PC-3 (cell line): ENCODE measurements at regions not wholly inside any gene's neighbourhood (a gene's known extent, or its start where the extent isn't known, plus 50 kb on each side); places are given as distances from the start of the nearest gene placed in this dataset.

Experiments used
- ATAC-seq: fragments of 200-7000 bp; cut with Tn5 transposase; 2 replicates; pipeline ENCODE4 v1.9.1; 2020; ENCODE audit warnings: mild to moderate bottlenecking, moderate library complexity
- BruUV-seq: library from RNA; stranded (reverse); fragments of 400-500 nt; replicated peaks from 2 replicates; lab custom pipeline; 2021; lab: Mats Ljungman, UMichigan
- CTCF ChIA-PET: fragments of 300-600 bp; sonication (Branson Sonifier 250); formaldehyde crosslinking; loops from one replicate; lab custom pipeline; 2022; ENCODE audit warnings: antibody characterized with exemption; lab: Charles Lee
- POLR2A ChIA-PET: fragments of 300-600 bp; sonication (Branson Sonifier 250); formaldehyde crosslinking; loops from one replicate; lab custom pipeline; 2022; ENCODE audit warnings: antibody characterized with exemption; ENCODE audit not compliant: unreplicated experiment; lab: Charles Lee
- DNase-seq: peaks from one replicate; pipeline ENCODE4 v3.0.0-alpha.2; 2015
- H2AFZ ChIP-seq: fragments of 300-600 bp; sonication (generic); 2 replicates; pipeline ENCODE4 v1.6.0; 2016; ENCODE audit warnings: antibody characterized with exemption, low read length
- H3F3A ChIP-seq: fragments of 300-600 bp; sonication (generic); one replicate; pipeline ENCODE4 v1.6.0; 2017; ENCODE audit warnings: antibody characterized with exemption, low read length, control low read depth, mild to moderate bottlenecking; ENCODE audit not compliant: unreplicated experiment
- H3K27ac ChIP-seq: fragments of 300-600 bp; sonication (generic); 2 replicates; pipeline ENCODE4 v1.5.1; 2016; ENCODE audit warnings: mild to moderate bottlenecking, low read length
- H3K27me3 ChIP-seq: fragments of 300-600 bp; sonication (generic); 2 replicates; pipeline ENCODE4 v1.6.1; 2016; ENCODE audit warnings: low read length, mixed read lengths
- H3K36me3 ChIP-seq: fragments of 300-600 bp; sonication (generic); 2 replicates; pipeline ENCODE4 v1.6.1; 2016; ENCODE audit warnings: low read depth, mixed run types, low read length, mixed read lengths
- H3K4me1 ChIP-seq: fragments of 300-600 bp; sonication (generic); 2 replicates; pipeline ENCODE4 v1.5.1; 2016; ENCODE audit warnings: low read length; ENCODE audit not compliant: insufficient read depth
- H3K4me2 ChIP-seq: fragments of 300-600 bp; sonication (generic); 2 replicates; pipeline ENCODE4 v1.6.0; 2016; ENCODE audit warnings: low read length
- H3K4me3 ChIP-seq: fragments of 300-600 bp; sonication (generic); 2 replicates; pipeline ENCODE4 v1.5.1; 2016; ENCODE audit warnings: mild to moderate bottlenecking, low read length, mixed read lengths
- H3K79me2 ChIP-seq: fragments of 300-600 bp; sonication (generic); 2 replicates; pipeline ENCODE4 v1.6.1; 2017; ENCODE audit warnings: low read length, mixed read lengths
- H3K9ac ChIP-seq: fragments of 300-600 bp; sonication (generic); 2 replicates; pipeline ENCODE4 v1.6.0; 2016; ENCODE audit warnings: mild to moderate bottlenecking, low read length
- H3K9me2 ChIP-seq: fragments of 300-600 bp; sonication (generic); replicated peaks from 2 replicates; pipeline ENCODE4 v1.6.1; 2016; ENCODE audit warnings: mixed run types, low read length, mixed read lengths
- H3K9me3 ChIP-seq: fragments of 300-600 bp; sonication (generic); 2 replicates; pipeline ENCODE4 v1.6.1; 2016; ENCODE audit warnings: low read length, mixed read lengths
- H4K20me1 ChIP-seq: fragments of 300-600 bp; sonication (generic); 2 replicates; pipeline ENCODE4 v1.6.1; 2016; ENCODE audit warnings: low read length, mixed read lengths
- CTCF ChIP-seq: fragments of 300-600 bp; sonication (generic); conservative IDR thresholded peaks from 2 replicates; pipeline ENCODE4 v1.5.1; 2017; ENCODE audit warnings: antibody characterized with exemption, low read depth, mild to moderate bottlenecking, low read length
- EZH2 ChIP-seq: fragments of 300-600 bp; sonication (generic); IDR thresholded peaks from one replicate; pipeline ENCODE4 v1.6.1; 2017; ENCODE audit warnings: antibody characterized with exemption, mild to moderate bottlenecking, low read length; ENCODE audit not compliant: unreplicated experiment
- EZH2phosphoT487 ChIP-seq: fragments of 300-600 bp; sonication (generic); IDR thresholded peaks from 2 replicates; pipeline ENCODE4 v1.6.1; 2018; ENCODE audit warnings: mild to moderate bottlenecking, antibody characterized with exemption, low read length, borderline replicate concordance
- intact Hi-C: fragments of 100-400 bp; cut with micrococcal nuclease; formaldehyde crosslinking; loops from 2 replicates; pipeline ENCODE4 v1.9.0; 2023

DNA sequence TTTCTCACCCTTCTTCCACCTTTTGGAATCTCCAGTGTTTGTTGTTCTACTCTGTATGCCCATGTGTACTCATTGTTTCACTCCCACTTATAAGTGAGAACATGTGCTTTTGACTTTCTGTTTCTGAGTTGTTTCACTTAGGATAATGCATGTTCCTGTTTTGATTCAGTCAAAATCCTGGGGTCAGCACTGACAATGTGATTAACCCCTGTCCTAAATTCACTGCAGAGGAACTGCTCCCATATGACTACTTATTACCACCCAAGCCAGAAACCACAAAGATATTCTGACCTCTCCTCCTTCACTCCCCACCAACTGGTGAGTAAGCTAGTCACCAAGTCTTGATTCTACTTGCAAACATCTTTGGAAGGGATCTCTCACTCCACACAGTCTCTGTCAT lies 251.4 kb upstream of the TCF4 start:
- peak; percentile 53 for ATAC-seq

DNA sequence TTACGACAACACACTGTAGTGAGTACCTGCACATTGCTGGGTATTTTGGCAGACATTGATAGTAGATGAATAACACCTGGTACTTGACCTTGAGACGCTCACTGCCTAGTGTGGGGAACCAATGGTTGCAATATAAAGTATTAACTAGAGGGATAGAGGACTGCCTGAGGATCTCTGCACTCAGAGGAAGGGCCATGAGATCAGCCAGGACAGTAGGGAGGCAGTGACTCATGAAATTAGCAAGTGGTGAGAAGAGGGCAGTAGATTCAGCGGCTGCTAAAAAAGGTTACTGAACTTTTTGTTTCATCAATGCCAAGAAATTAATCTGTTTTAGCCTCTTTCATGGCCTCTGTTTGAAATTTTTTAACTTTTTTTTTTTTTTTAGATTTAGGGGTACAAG lies 250.8 kb upstream of the TCF4 start:
- Histone ChIP-seq H3K9me2 (no peaks in the 10 kb centered on the region), H2AFZ (no peak overlapping the region), H3K79me2 (no peaks in the 10 kb centered on the region), H3K27me3 (no peaks in the 10 kb centered on the region), H3K27ac (peak overlapping the region; percentile 59), H3K9me3 (no peaks in the 10 kb centered on the region), H3K4me2 (peak overlapping the region; percentile 18), H3K9ac (no peak overlapping the region), H3K4me3 (no peak overlapping the region), H4K20me1 (no peaks in the 10 kb centered on the region), H3K36me3 (no peaks in the 10 kb centered on the region), H3K4me1 (peaks cover 17% of the 10 kb centered on the region; the same call in 1 of the 2 replicates), H3F3A (no peaks in the 10 kb centered on the region)
- CTCF ChIA-PET = no interaction called here
- no TSS peak for BruUV-seq
- ATAC-seq (peak; percentile 43; the same call in 1 of the 2 replicates), DNase-seq (peak; percentile 41)
- POLR2A ChIA-PET = no interaction called here
- TF ChIP-seq EZH2 = no peak
- TF ChIP-seq CTCF = no peak
- intact Hi-C loops = no loop called here

More for the DNA sequence above, 251.4 kb upstream of the TCF4 start:
- Histone ChIP-seq H3K4me1 (peaks cover 15% of the 10 kb centered on the region; the same call in 1 of the 2 replicates), H3K27ac (peak overlapping the region; percentile 59), H3K4me2 (peak overlapping the region; percentile 18), H3K9ac (no peak overlapping the region), H3F3A (no peaks in the 10 kb centered on the region), H3K27me3 (no peaks in the 10 kb centered on the region), H3K79me2 (no peaks in the 10 kb centered on the region), H3K36me3 (no peaks in the 10 kb centered on the region), H2AFZ (no peak overlapping the region), H4K20me1 (no peaks in the 10 kb centered on the region), H3K9me3 (no peaks in the 10 kb centered on the region), H3K4me3 (no peak overlapping the region), H3K9me2 (no peaks in the 10 kb centered on the region)
- ChIA-PET CTCF (no interaction called here), POLR2A (no interaction called here)
- TF ChIP-seq EZH2phosphoT487 (no peak), CTCF (no peak), EZH2 (no peak)
- intact Hi-C loops = no loop called here
- DNase-seq = peak; percentile 74
- BruUV-seq = no TSS peak

DNA sequence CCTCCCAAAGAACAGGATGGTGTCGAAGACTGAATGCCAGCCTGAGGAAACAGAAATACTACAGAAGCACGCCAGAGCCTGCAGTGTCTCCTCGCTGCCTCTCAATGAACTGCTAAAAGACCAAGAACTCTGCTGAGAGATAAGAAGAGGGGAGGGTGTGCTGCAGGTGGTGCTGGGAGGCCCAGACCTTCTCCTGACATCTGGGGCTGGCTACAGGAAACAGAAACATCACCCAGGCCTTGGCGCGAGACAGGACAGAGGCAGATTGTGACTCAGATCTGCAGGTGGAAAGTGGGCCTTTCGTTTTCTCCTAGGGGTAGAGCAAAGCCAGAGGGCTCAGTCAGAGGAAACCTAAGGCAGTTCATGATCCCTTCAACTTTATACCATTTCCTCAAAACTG lies 250.3 kb upstream of the TCF4 start:
- Histone ChIP-seq H3K36me3 (no peaks in the 10 kb centered on the region), H2AFZ (no peak overlapping the region), H4K20me1 (no peaks in the 10 kb centered on the region), H3K9me2 (no peaks in the 10 kb centered on the region), H3K27ac (no peak overlapping the region), H3K27me3 (no peaks in the 10 kb centered on the region), H3K4me3 (no peak overlapping the region), H3K4me2 (no peak overlapping the region), H3K79me2 (no peaks in the 10 kb centered on the region), H3K9me3 (no peaks in the 10 kb centered on the region), H3K9ac (no peak overlapping the region), H3K4me1 (peaks cover 21% of the 10 kb centered on the region), H3F3A (no peaks in the 10 kb centered on the region)
- TF ChIP-seq CTCF (no peak), EZH2 (no peak), EZH2phosphoT487 (no peak)
- ATAC-seq = no peak
- ChIA-PET CTCF (no interaction called here), POLR2A (no interaction called here)
- intact Hi-C loops = no loop called here
- no TSS peak for BruUV-seq
- DNase-seq = no peak
